Peyer's patch (tissue), 4 donors: ENCODE measurements at regions not wholly inside any gene's neighbourhood (a gene's known extent, or its start where the extent isn't known, plus 50 kb on each side); places are given as distances from the start of the nearest gene placed in this dataset.
A peak's percentile ranks its signal among the peaks of the same experiment; 100 is the strongest.

Source experiments
- DNase-seq, 3 donors: peaks; one replicate each; pipeline ENCODE4 v3.0.0-alpha.2; 2017 to 2019
- H3K27ac ChIP-seq, 4 donors: fragments of 200-600 bp; sonication (generic); one replicate each; pipeline ENCODE4 v1.5.1; 2016 to 2019
- H3K27me3 ChIP-seq, 2 donors: fragments of 200-600 bp; sonication (generic); one replicate each; pipeline ENCODE4 v1.5.1; 2019
- H3K36me3 ChIP-seq, 3 donors: fragments of 200-600 bp; sonication (generic); one replicate each; pipeline ENCODE4 v1.5.1; 2016 to 2019
- H3K4me1 ChIP-seq, 4 donors: fragments of 200-600 bp; sonication (generic); one replicate each; pipeline ENCODE4 v1.5.1; 2016 to 2019
- H3K4me3 ChIP-seq, 4 donors: fragments of 200-600 bp; sonication (generic); 1 replicate in 3 of 4; 2 replicates in 1 of 4; pipeline ENCODE4 v1.5.1; 2016 to 2019; ENCODE audit warnings: mild to moderate bottlenecking in 1 of 4
- H3K9me3 ChIP-seq, 4 donors: fragments of 200-600 bp; sonication (generic); one replicate each; pipeline ENCODE4 v1.5.1; 2016 to 2019; ENCODE audit warnings: mild to moderate bottlenecking in 1 of 4
- CTCF ChIP-seq, 6 experiments: fragments of 450-650 bp in 4 of 6; fragments of 200-600 bp in 2 of 6; sonication (generic) in 1 of 6; IDR thresholded peaks; one replicate each; pipeline ENCODE4 v1.5.1; 2017 to 2019; ENCODE audit warnings: antibody characterized with exemption in 6 of 6, mild to moderate bottlenecking in 3 of 6, moderate library complexity in 1 of 6
- POLR2A ChIP-seq, 2 donors: fragments of 450-650 bp; IDR thresholded peaks; one replicate each; pipeline ENCODE4 v1.5.1; 2017; ENCODE audit warnings: antibody characterized with exemption in 2 of 2, mild to moderate bottlenecking in 2 of 2, moderate library complexity in 2 of 2

DNA sequence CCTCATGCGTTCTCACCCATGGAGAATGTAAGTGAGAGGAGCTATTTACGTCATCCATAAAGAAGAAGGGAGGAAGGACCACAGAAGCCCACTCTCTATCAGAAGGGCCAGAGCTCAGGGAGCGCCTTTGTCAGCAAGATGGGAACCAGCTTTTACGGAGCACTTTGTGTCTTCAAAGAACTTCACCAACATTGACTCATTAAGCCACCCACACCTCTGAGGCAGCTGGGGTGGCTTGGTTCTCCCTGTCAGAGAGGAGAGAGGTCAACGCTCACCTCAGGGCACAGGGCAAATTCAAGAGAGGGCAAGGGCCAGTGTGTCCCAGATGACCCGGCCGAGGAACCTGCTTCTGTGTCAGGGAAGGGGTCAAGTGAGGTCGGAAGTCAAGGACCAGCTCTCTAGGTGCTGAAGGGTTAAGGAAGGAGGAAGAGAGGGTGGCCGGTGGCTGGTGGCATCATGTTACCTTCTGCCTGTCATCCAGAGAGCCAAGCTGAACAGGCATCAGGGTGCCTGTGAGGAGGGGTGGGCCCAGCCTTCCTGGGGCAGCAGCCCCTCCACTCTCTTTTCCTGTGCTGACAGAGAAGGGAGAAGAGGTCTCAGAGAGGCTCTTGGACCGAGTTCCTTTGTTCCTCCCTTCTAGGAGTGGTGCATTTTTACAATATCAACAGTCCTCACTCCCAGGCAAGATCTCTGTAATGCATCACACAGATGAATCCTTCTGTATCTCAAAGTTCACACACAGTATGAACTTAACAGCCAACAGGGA, 109.0 kb downstream of the ETS2 start:
- Histone ChIP-seq H3K36me3 (no peaks in the 10 kb centered on the region), H3K4me3 (no peak overlapping the region), H3K9me3 (no peaks in the 10 kb centered on the region), H3K27me3 (no peaks in the 10 kb centered on the region), H3K27ac (peak overlapping the region in 3 of 4 donors; percentile 81 to 99 (median 88)), H3K4me1 (peaks cover 0 to 39% (median 11%) of the 10 kb centered on the region in 4 donors)
- TF ChIP-seq CTCF (IDR thresholded peaks at IDR 0.05) (no peak), POLR2A (IDR thresholded peaks at IDR 0.05) (peak in 1 of 2 donors; percentile 57)
- peak in 2 of 3 donors; percentile 69 to 78 for DNase-seq

DNA sequence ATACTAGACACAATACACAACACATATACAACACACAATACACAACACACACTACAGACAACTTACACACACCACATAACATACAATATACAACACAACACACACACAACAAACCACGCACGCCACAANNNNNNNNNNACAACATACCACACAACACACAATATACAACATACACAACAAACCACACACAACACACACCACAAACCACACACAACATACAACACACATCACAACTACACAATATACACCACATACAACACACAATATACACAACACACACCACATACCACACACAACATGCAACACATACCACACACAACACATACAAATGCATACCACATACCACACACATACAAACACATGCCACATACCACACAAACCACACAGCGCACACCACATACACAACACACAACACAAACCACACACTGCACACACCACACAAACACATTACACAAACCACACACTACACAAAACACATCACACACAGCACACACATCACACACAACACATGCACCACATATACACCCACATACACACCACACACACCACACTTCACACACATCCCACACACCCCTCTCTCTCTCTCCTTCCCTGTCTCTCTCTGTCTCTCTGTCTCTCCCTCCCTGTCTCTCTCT, 108.3 kb downstream of the ETS2 start:
- no peak for DNase-seq
- Histone ChIP-seq H3K27ac (peak overlapping the region in 3 of 4 donors; percentile 81 to 99 (median 88)), H3K9me3 (no peaks in the 10 kb centered on the region), H3K27me3 (no peaks in the 10 kb centered on the region), H3K4me3 (no peak overlapping the region), H3K4me1 (peaks cover 0 to 39% (median 12%) of the 10 kb centered on the region in 4 donors), H3K36me3 (no peaks in the 10 kb centered on the region)
- TF ChIP-seq POLR2A (IDR thresholded peaks at IDR 0.05) (no peak), CTCF (IDR thresholded peaks at IDR 0.05) (no peak)

- TF ChIP-seq POLR2A (IDR thresholded peaks at IDR 0.05) (peak; percentile 8 to 87), CTCF (IDR thresholded peaks at IDR 0.05) (peak in 1 of 6 experiments; percentile 6)
- Histone ChIP-seq H3K27ac (peak overlapping the region; percentile 8 to 99 (median 84)), H3K9me3 (no peaks in the 10 kb centered on the region), H3K36me3 (no peaks in the 10 kb centered on the region), H3K4me3 (peak overlapping the region in 2 of 4 donors; percentile 1 to 23), H3K4me1 (peaks cover 0 to 39% (median 12%) of the 10 kb centered on the region in 4 donors), H3K27me3 (no peaks in the 10 kb centered on the region)
- DNase-seq = peak; percentile 20 to 94 (median 94)
Measured at GRCh38 chr21:38913120-38913892, 107.6 kb downstream of the ETS2 start.

DNA sequence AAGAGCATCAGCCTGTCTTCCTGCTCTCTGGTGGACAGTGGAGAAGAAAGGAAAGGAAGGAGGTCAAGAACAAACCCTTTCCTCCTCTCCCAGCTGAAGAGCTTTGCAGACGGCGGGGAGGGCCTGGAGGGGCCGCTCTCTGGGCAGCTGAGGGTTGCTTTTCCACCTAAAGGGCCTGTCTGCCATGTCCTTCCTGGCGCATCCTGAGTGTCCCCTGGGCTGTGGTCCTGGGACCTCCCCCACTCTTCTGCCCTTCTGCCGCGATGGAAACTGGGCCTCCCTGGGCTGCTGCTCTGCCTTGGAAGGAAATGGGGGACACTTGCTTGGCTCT, 107.0 kb downstream of the ETS2 start:
- Histone ChIP-seq H3K27me3 (no peaks in the 10 kb centered on the region), H3K27ac (peak overlapping the region; percentile 8 to 99 (median 84)), H3K4me3 (peak overlapping the region in 2 of 4 donors; percentile 1 to 23), H3K36me3 (no peaks in the 10 kb centered on the region), H3K4me1 (peaks cover 0 to 44% (median 12%) of the 10 kb centered on the region in 4 donors), H3K9me3 (no peaks in the 10 kb centered on the region)
- DNase-seq = no peak
- TF ChIP-seq POLR2A (IDR thresholded peaks at IDR 0.05) (peak in 1 of 2 donors; percentile 71), CTCF (IDR thresholded peaks at IDR 0.05) (no peak)

DNA sequence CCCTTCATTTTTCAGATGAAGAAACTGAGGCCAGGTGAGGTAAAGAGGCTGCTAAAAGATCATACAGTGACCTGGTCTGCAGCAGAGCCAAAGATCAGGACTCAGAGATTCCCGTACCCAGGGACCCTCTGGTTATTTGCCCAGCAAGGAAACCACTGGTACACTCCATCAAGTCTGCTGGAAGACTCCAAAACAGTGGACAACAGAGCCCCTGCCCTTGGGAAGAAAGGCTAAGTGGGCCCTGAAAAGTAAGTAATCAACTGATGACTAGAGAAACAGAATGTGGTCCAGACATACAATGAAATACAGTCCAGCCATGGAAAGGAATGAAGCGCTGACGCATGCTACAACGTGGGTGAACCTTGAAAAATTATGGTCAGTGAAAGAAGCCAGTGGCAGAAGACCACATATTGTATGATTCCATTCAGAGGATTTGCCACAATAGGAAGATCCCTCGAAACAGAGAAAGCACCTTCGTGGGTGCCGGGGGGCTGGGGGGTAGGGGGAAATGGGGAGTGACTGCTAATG, 106.4 kb downstream of the ETS2 start:
- H3K27me3 ChIP-seq = no peaks in the 10 kb centered on the region
- peak in 1 of 3 donors; percentile 22 for DNase-seq
- H3K4me1 ChIP-seq = peaks cover 0 to 47% (median 14%) of the 10 kb centered on the region in 4 donors
- H3K4me3 ChIP-seq = peak overlapping the region in 1 of 4 donors; percentile 23
- no peak for TF ChIP-seq CTCF (IDR thresholded peaks at IDR 0.05)
- H3K9me3 ChIP-seq = no peaks in the 10 kb centered on the region
- peak overlapping the region in 3 of 4 donors; percentile 81 to 99 (median 88) for H3K27ac ChIP-seq
- H3K36me3 ChIP-seq = no peaks in the 10 kb centered on the region
